Mesenchymal stem cell (in vitro differentiated cells and primary cell): ENCODE measurements at regions not wholly inside any gene's neighbourhood (a gene's known extent, or its start where the extent isn't known, plus 50 kb on each side); places are given as distances from the start of the nearest gene placed in this dataset.

Source experiments
- DNase-seq: peaks from one replicate; pipeline ENCODE4 v3.0.0-alpha.2; 2013
- H2AFZ ChIP-seq: one replicate; pipeline ENCODE4 v1.6.1; 2013; ENCODE audit warnings: low read depth, mild to moderate bottlenecking, control low read depth, inconsistent platforms, low read length, moderate library complexity
- H2AK5ac ChIP-seq: 2 replicates; pipeline ENCODE4 v1.6.1; 2013; ENCODE audit warnings: low read length, moderate library complexity, mild to moderate bottlenecking, inconsistent platforms; ENCODE audit not compliant: severe bottlenecking
- H2BK120ac ChIP-seq: one replicate; pipeline ENCODE4 v1.6.1; 2013; ENCODE audit warnings: low read depth, mild to moderate bottlenecking, inconsistent platforms, low read length, moderate library complexity
- H2BK12ac ChIP-seq, 2 experiments: one replicate each; pipeline ENCODE4 v1.6.1; 2013; ENCODE audit warnings: inconsistent platforms in 2 of 2, low read length in 2 of 2, mild to moderate bottlenecking in 2 of 2, moderate library complexity in 2 of 2, control low read depth in 1 of 2
- H2BK15ac ChIP-seq: one replicate; pipeline ENCODE4 v1.6.1; 2013; ENCODE audit warnings: mild to moderate bottlenecking, low read depth, inconsistent platforms; ENCODE audit not compliant: poor library complexity, severe bottlenecking
- H2BK5ac ChIP-seq: 2 replicates; pipeline ENCODE4 v1.6.1; 2013; ENCODE audit warnings: low read depth, mild to moderate bottlenecking, low read length, control low read depth, inconsistent platforms; ENCODE audit not compliant: poor library complexity, severe bottlenecking
- H3K14ac ChIP-seq, 2 experiments: one replicate each; pipeline ENCODE4 v1.6.1; 2013; ENCODE audit warnings: inconsistent platforms in 2 of 2, low read length in 2 of 2, control low read depth in 1 of 2, mild to moderate bottlenecking in 1 of 2, moderate library complexity in 1 of 2
- H3K18ac ChIP-seq, 2 experiments: one replicate each; pipeline ENCODE4 v1.6.1; 2013; ENCODE audit warnings: inconsistent platforms in 2 of 2, low read length in 2 of 2, control low read depth in 1 of 2, low read depth in 1 of 2, mild to moderate bottlenecking in 1 of 2
- H3K23ac ChIP-seq, 2 experiments: one replicate each; pipeline ENCODE4 v1.6.1; 2013; ENCODE audit warnings: inconsistent platforms in 2 of 2, low read length in 2 of 2, mild to moderate bottlenecking in 2 of 2, moderate library complexity in 2 of 2, control low read depth in 1 of 2
- H3K27ac ChIP-seq: 2 replicates; pipeline ENCODE4 v1.5.1; 2013; ENCODE audit warnings: mild to moderate bottlenecking, moderate library complexity, low read length, control low read depth, inconsistent platforms; ENCODE audit not compliant: poor library complexity, severe bottlenecking
- H3K27me3 ChIP-seq, 2 experiments: 2 replicates each; pipeline versions ENCODE4 v1.6.1 to v1.7.0; 2013; ENCODE audit warnings: low read length in 2 of 2, mild to moderate bottlenecking in 2 of 2, moderate library complexity in 2 of 2, control low read depth in 1 of 2, inconsistent platforms in 1 of 2; ENCODE audit not compliant: control insufficient read depth in 1 of 2, insufficient read depth in 1 of 2
- H3K36me3 ChIP-seq, 2 experiments: 2 replicates each; pipeline versions ENCODE4 v1.6.1 to v1.7.0; 2013; ENCODE audit warnings: low read length in 2 of 2, control low read depth in 1 of 2, inconsistent platforms in 1 of 2, low read depth in 1 of 2, mild to moderate bottlenecking in 1 of 2; ENCODE audit not compliant: insufficient read depth in 2 of 2, control insufficient read depth in 1 of 2
- H3K4ac ChIP-seq, 2 experiments: one replicate each; pipeline ENCODE4 v1.6.1; 2013; ENCODE audit warnings: inconsistent platforms in 2 of 2, low read length in 2 of 2, mild to moderate bottlenecking in 2 of 2, moderate library complexity in 2 of 2, control low read depth in 1 of 2, low read depth in 1 of 2
- H3K4me1 ChIP-seq: 2 replicates; pipeline ENCODE4 v1.6.1; 2013; ENCODE audit warnings: low read depth, low read length, control low read depth; ENCODE audit not compliant: control insufficient read depth, insufficient read depth
- H3K4me2 ChIP-seq: 2 replicates; pipeline ENCODE4 v1.6.1; 2013; ENCODE audit warnings: low read length, mild to moderate bottlenecking, inconsistent platforms; ENCODE audit not compliant: poor library complexity, severe bottlenecking
- H3K4me3 ChIP-seq, 2 experiments: 2 replicates each; pipeline versions ENCODE4 v1.5.1 to v1.7.0; 2013; ENCODE audit warnings: low read length in 2 of 2, mild to moderate bottlenecking in 2 of 2, control low read depth in 1 of 2, low read depth in 1 of 2; ENCODE audit not compliant: insufficient read depth in 1 of 2
- H3K79me1 ChIP-seq: replicated peaks from 2 replicates; pipeline ENCODE4 v1.6.1; 2013; ENCODE audit warnings: mild to moderate bottlenecking, control low read depth, low read length, inconsistent platforms; ENCODE audit not compliant: poor library complexity, severe bottlenecking
- H3K9ac ChIP-seq: 2 replicates; pipeline ENCODE4 v1.7.0; 2013; ENCODE audit warnings: mild to moderate bottlenecking, low read length, moderate library complexity
- H3K9me3 ChIP-seq: 2 replicates; pipeline ENCODE4 v1.7.0; 2013; ENCODE audit warnings: mild to moderate bottlenecking, low read length; ENCODE audit not compliant: control insufficient read depth
- H4K8ac ChIP-seq: one replicate; pipeline ENCODE4 v1.6.1; 2013; ENCODE audit warnings: inconsistent platforms, mild to moderate bottlenecking, low read length, moderate library complexity
- H4K91ac ChIP-seq: one replicate; pipeline ENCODE4 v1.6.1; 2013; ENCODE audit warnings: mild to moderate bottlenecking, low read length, inconsistent platforms
- WGBS: methylation state at CpG from one replicate; pipeline ENCODE4 v1.1.7; 2013; ENCODE audit warnings: mixed read lengths; 5-methylcytosine and 5-hydroxymethylcytosine counted together

GRCh38 chr3:176574786-176575185, 622.5 kb downstream of the TBL1XR1 start:
- Histone ChIP-seq H3K36me3 (no peaks in the 10 kb centered on the region), H2BK15ac (no peak overlapping the region), H3K18ac (no peak overlapping the region), H3K4ac (no peak overlapping the region), H3K4me3 (no peak overlapping the region), H3K4me2 (no peak overlapping the region), H2AFZ (no peak overlapping the region), H2BK12ac (no peak overlapping the region), H2BK5ac (no peak overlapping the region), H3K27ac (no peak overlapping the region), H2BK120ac (no peak overlapping the region), H3K79me1 (no peaks in the 10 kb centered on the region), H4K91ac (no peak overlapping the region), H3K27me3 (peaks cover 0 to 5% of the 10 kb centered on the region in 2 experiments), H3K14ac (no peak overlapping the region), H3K23ac (no peak overlapping the region), H4K8ac (no peak overlapping the region), H2AK5ac (no peak overlapping the region), H3K9ac (no peak overlapping the region), H3K9me3 (no peaks in the 10 kb centered on the region), H3K4me1 (no peaks in the 10 kb centered on the region)
- no CpG with 5 or more reads among the region's 1 CpG for WGBS
- DNase-seq: no peak

- no peak overlapping the region for H2AFZ ChIP-seq
- no peaks in the 10 kb centered on the region for H3K9me3 ChIP-seq
- H3K4ac ChIP-seq: no peak overlapping the region
- no peaks in the 10 kb centered on the region for H3K36me3 ChIP-seq
- H2BK120ac ChIP-seq: no peak overlapping the region
- no peaks in the 10 kb centered on the region for H3K4me1 ChIP-seq
- H3K9ac ChIP-seq: no peak overlapping the region
- no peak overlapping the region for H2BK15ac ChIP-seq
- H4K8ac ChIP-seq: no peak overlapping the region
- no peaks in the 10 kb centered on the region for H3K79me1 ChIP-seq
- no peak overlapping the region for H2BK5ac ChIP-seq
- H4K91ac ChIP-seq: no peak overlapping the region
- no peak overlapping the region for H3K4me2 ChIP-seq
- H3K23ac ChIP-seq: no peak overlapping the region
- H3K18ac ChIP-seq: no peak overlapping the region
- H2AK5ac ChIP-seq: no peak overlapping the region
- DNase-seq: no peak
- H2BK12ac ChIP-seq: no peak overlapping the region
- 96% methylated on average over 6 of the region's 6 CpGs for WGBS
- no peak overlapping the region for H3K4me3 ChIP-seq
- peaks cover 0 to 5% of the 10 kb centered on the region in 2 experiments for H3K27me3 ChIP-seq
- no peak overlapping the region for H3K14ac ChIP-seq
- no peak overlapping the region for H3K27ac ChIP-seq
These were observed 625.4 kb downstream of the TBL1XR1 start for GRCh38 chr3:176571926-176572325.

GRCh38 chr3:176570992-176571391, 626.3 kb downstream of the TBL1XR1 start:
- no peak overlapping the region for H2BK12ac ChIP-seq
- no peak overlapping the region for H3K4me3 ChIP-seq
- no peak overlapping the region for H2BK120ac ChIP-seq
- H4K91ac ChIP-seq: no peak overlapping the region
- DNase-seq: no peak
- H3K4me2 ChIP-seq: no peak overlapping the region
- no peak overlapping the region for H3K14ac ChIP-seq
- H3K9me3 ChIP-seq: no peaks in the 10 kb centered on the region
- H2BK5ac ChIP-seq: no peak overlapping the region
- H2AFZ ChIP-seq: no peak overlapping the region
- H3K27me3 ChIP-seq: peaks cover 0 to 5% of the 10 kb centered on the region in 2 experiments
- H3K36me3 ChIP-seq: no peaks in the 10 kb centered on the region
- no peak overlapping the region for H2AK5ac ChIP-seq
- no peak overlapping the region for H3K9ac ChIP-seq
- no peaks in the 10 kb centered on the region for H3K4me1 ChIP-seq
- H3K79me1 ChIP-seq: no peaks in the 10 kb centered on the region
- H4K8ac ChIP-seq: no peak overlapping the region
- 87% methylated on average over 5 of the region's 5 CpGs for WGBS
- H3K18ac ChIP-seq: no peak overlapping the region
- H3K4ac ChIP-seq: no peak overlapping the region
- H3K27ac ChIP-seq: no peak overlapping the region
- no peak overlapping the region for H2BK15ac ChIP-seq
- no peak overlapping the region for H3K23ac ChIP-seq

- Histone ChIP-seq H3K4me3 (no peak overlapping the region), H2BK120ac (no peak overlapping the region), H3K4ac (no peak overlapping the region), H3K4me1 (no peaks in the 10 kb centered on the region), H2BK15ac (no peak overlapping the region), H3K23ac (no peak overlapping the region), H3K14ac (no peak overlapping the region), H3K9ac (no peak overlapping the region), H4K8ac (no peak overlapping the region), H2AK5ac (no peak overlapping the region), H2BK12ac (no peak overlapping the region), H3K9me3 (no peaks in the 10 kb centered on the region), H2AFZ (no peak overlapping the region), H3K27me3 (peaks cover 0 to 5% of the 10 kb centered on the region in 2 experiments), H3K4me2 (no peak overlapping the region), H2BK5ac (no peak overlapping the region), H3K79me1 (no peaks in the 10 kb centered on the region), H3K18ac (no peak overlapping the region), H3K27ac (no peak overlapping the region), H3K36me3 (no peaks in the 10 kb centered on the region), H4K91ac (no peak overlapping the region)
- no peak for DNase-seq
- WGBS: 70% methylated on average over 3 of the region's 3 CpGs
These were observed 629.1 kb downstream of the TBL1XR1 start for GRCh38 chr3:176568189-176568588.
